Activated gamma-delta T cell treated with anti-CD3 and anti-CD28 coated beads, Interleukin-2, amount 50 U/mL, for 16 hours (primary cell): ENCODE measurements at regions not wholly inside any gene's neighbourhood (a gene's known extent, or its start where the extent isn't known, plus 50 kb on each side); places are given as distances from the start of the nearest gene placed in this dataset.
"Not testable (repeated sequence)": the region's sequence is repeated elsewhere in the genome, so short reads cannot be mapped to it uniquely, and the experiment has no call there.

Source experiments
- DNase-seq: peaks from one replicate; pipeline ENCODE4 v3.0.0-alpha.2; 2020; ENCODE audit warnings: low read depth

DNA sequence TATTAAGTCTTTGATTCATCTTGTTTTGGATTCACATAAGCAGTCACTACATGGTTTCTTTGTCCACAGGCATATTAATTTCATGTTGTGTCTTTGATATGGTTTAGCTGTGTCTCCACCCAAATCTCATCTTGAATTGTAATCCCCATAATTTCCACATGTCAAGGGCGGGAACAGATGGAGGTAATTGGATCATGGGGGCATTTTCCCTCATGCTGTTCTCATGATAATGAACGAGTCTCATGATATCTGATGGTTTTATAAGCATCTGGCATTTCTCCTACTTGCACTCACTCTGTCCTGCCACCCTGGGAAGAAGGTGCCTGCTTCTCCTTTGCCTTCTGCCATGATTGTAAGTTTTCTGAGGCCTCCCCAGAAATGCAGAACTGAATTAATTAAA, 1811.2 kb upstream of the PCDH10 start:
- DNase-seq: no peak

DNA sequence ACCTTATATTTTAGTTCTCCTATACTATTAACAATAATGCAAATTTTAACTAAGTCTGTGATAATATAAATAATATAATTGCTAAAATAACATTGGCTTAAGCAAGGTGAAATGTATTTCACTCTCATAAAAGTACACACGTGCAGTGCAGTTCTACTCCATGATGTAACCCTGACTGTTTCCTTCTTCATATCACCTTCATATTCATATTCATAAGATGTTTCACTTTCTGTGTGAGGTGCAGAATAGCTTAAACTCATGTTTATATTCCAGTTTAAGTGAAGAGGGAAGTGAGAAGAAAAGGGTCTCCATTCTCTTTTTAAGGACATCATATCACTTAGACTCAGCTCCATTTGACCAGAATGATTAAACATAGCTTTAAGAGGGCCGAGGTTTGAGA, 1810.0 kb upstream of the PCDH10 start:
- no peak for DNase-seq

DNA sequence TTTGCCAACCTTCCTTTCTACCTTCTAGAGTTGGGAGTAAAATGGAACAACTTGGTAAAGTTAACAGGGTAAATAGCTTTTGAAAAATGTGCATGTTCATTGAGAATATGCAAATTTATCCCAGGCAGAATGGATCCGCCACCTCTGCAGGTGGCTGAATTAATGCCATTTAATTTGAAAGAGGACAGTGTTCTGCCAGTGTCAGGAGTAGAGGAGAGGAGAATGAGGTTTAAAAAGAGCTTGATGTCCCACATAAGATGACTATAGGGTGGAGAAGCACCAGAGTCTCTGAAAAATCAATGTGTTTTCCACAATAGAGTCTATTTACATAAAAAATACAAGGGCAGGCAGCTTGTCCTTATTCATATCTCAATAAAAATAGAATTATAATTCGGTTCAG, 1804.3 kb upstream of the PCDH10 start:
- DNase-seq: no peak

DNA sequence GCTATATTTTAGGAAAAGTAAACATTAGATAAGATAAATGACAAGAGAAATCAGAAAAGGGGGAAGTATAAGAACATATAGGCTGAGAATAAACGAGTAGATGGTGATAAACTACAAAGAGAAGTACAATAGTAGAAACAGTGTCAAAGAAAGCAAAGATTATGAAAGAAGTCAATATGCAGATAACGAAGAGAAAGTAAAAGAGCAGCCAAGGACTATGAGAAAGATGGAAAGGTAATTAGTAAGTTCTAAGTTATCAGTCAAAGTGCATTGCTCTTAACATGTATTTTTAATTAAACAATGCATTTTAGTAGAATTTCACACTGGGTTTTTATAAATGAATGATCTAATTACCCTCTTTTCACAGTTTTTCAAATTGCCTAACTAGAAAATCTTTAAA, 1801.3 kb upstream of the PCDH10 start:
- DNase-seq: no peak

DNA sequence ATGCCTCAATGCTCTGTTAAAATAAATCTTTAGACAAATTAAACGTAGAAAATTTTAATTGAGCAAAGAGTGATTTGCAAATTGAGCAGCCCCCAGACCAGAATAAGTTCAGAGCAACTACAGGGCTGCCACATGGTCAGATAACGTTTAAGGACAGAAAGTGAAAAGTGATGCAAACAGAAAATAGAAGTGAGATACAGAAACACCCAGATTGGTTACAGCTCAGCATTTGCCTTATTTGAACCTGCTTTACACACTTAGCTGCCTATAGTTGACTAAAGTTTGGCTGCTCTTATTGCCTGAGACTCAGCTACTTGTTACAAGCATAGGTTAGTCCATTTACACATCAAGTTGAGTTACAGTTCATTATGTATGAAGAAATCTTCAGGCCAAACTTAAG, 1800.8 kb upstream of the PCDH10 start:
- no peak for DNase-seq

DNA sequence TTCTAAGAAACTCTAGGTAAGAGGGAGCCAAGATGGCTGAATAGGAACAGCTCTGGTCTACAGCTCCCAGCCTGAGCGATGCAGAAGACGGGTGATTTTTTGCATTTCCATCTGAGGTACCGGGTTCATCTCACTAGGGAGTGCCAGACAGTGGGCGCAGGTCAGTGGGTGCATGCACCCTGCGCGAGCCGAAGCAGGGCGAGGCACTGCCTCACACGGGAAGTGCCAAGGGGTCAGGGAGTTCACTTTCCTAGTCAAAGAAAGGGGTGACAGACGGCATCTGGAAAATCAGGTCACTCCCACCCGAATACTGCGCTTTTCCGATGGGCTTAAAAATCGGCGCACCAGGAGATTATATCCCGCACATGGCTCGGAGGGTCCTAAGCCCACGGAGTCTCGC, 1796.7 kb upstream of the PCDH10 start:
- not testable (repeated sequence) for DNase-seq

DNA sequence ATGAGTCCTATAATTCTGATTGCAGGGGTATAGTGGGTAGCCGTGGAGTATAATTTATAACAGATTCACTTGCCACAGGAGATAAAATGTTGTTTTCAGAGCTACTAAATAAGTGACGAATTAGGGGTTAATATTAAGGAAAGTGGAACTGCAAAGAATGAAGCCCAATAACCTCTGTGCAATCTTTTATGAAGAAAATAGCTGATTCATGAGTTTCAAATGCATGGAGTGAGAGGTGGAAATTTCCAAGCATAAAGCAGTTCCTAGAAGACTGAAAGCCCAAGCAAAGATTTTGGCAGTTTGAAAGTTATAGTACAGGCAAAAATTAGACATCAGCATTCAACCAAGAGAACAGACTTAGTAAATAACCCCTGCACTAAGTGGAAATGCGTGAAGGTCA, 1782.4 kb upstream of the PCDH10 start:
- no peak for DNase-seq

DNA sequence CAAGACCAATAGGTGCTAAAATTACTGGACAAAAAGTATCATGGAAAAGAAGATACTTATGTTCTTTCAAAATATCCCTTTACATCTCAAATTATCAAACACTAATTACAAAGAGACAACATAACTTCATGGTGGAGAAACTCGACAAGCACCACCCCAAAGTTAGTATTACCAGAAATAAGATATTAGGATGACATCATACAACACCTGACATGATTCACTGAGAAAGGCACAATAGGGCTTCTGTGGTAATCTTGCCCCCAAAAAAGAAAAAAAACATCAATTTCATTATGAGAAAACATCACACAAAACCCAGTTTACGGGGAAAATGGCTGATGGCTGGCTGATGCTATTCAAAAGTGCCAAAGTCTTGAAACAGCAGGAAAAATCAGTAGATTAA, 1781.7 kb upstream of the PCDH10 start:
- DNase-seq: no peak

DNA sequence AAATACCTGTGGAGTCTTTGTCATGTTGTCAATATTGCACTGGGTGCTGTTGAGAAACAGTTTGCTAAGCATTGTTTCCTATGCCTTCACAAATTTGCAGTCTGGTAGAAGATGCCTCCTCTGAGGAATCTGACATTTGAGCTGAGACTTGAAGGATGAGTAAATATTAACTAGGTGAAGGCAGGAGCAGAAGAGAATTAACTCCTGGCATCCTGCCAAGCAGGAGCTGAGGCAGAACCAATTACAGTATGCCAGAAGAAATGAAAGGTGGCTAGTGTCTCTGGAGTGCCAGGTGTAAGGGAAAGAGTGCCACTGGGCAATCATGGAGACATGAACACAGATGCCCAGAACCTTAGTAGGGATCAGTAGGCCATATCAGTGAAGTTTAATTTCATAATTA, 1778.2 kb upstream of the PCDH10 start:
- DNase-seq: no peak

DNA sequence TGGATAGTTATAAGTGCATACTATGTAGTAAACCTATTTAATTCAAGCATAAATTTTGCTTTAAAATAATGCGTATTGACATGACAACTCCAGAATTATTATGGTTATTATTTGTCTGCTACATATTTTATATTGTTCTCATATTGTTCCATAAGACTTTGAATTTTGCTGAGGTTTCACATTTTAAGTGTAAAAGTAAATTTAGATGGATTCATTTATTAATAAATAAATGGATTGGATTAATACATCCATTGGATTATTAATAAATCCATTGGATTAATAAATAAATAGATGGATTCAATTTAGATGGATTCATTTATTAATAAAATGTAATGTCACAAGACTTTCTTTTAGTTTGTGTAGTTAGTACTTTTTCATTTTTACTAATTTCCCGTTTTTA, 1768.0 kb upstream of the PCDH10 start:
- no peak for DNase-seq

DNA sequence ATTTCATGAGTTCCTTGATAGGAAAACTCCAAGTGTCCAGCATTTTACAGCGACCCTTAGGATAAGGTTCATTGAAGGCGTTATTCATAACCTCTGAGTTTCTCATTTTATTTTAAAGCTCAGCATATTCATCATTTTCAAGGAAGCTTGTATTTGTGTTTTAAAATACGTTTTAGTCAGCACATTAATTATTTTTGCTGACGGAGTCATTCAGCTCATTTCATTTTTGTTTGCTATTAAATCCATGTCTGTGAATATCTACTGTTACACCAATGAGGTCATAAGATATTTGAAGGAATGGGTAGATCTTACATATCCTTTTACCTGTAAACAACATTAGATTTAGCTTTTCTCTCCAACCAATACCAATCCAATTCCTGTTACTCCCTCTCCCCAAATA, 1766.3 kb upstream of the PCDH10 start:
- no peak for DNase-seq

DNA sequence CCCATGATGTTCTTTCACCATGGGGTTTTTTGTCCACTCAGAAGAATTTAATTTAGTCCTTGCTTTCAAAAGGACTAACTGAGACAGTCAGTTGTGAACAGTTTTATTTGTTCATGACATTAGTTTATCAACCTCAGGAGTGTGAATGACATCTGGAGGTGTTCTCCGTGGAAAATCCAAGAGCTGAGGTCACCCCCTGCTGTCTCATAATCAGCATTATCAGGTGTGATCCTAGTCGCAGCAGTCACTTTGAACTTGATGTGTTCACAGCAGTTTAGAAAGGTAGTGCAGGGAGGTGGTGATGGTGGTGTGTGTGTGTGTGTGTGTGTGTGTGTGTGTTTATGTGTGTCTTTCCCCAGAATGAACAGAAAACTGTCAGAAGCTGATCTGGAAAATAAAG, 1760.8 kb upstream of the PCDH10 start:
- DNase-seq: no peak

DNA sequence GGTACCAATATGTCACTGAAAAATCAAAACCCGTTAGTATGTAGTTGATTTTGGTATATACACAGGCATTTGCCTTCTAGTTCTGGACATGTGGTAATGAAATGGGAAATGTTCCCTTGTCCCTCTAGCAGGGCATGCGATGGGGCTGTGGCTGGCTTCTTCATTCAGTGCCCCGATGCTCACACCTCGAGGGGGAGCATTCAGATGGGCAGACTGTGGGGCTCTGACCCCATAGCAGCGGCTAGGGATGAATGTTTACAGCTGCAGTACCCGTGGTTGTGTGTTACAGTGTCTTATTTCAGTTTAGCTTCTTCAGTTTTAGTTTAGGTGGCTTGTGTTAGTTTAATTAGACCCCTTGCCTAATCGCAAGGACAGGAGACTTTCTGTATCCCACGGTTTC, 1741.0 kb upstream of the PCDH10 start:
- DNase-seq: no peak

DNA sequence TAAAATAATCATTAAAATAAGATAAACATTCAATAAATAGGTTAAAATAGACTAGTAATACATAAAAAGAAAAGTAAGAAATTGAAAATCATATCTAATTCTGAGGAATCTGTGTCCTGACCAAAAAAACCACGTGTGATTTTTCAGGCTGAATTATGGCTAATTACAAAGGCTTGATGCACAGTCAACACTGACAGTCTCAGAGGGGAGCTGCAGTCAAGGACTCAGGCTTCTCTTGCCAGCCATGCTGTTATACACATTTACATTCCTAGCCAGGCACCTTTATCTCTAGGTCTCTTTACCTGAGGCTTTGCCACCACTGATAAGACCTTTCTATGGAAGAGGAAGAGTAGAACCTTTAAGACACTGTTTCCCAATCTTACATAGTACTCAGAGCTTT, 1737.7 kb upstream of the PCDH10 start:
- no peak for DNase-seq

DNA sequence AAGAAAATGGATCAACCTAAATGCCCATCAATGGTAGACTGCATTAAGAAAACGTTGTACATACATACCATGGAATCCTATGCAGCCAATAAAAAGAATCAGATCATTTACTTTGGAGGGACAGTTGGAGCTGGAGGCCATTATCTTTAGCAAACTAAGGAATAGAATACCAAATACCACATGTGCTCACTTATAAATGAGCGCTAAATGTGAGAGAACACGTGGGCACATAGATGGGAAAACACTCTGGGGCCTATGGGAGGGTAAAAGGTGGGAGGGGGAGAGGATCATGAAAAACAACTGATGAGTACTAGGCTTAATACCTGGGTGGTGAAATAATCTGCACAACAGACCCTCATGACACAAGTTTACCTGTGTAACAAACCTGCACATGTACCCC, 1729.9 kb upstream of the PCDH10 start:
- DNase-seq: no peak

DNA sequence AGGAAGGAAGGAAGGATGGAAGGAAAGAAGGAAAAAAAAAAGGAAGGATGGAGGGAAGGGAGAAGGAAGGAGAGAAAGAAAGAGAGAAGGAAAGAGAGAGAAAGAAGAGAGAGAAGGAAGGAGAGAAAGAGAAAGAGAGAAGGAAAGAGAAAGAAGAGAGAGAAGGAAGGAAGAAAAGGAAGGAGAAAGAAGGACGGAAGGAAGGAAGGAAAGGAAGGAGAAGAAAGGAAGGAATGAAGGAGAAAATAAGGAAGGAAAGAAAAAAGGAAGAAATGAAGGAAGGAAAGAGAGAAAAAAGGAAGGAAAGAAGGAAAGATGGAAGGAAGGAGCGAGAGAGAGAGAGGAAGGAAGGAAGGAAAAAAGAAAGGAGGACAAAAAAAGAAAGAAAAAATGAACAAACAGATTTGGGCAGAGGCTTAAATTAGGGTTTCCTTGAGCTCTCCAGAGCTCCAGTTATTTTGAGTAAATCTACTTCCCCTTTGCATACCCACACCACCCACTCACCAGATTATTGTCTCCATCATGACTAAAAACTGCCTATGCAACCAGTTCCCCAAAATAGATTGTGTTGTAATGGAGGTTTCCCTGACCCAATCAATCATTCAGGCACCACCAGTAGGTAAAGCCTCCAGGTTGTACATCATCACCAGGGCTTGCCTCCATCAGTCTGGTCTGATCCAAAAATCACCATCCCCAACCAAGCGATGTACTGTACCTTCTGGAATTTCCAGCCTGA, 1722.9 kb upstream of the PCDH10 start:
- no peak for DNase-seq

DNA sequence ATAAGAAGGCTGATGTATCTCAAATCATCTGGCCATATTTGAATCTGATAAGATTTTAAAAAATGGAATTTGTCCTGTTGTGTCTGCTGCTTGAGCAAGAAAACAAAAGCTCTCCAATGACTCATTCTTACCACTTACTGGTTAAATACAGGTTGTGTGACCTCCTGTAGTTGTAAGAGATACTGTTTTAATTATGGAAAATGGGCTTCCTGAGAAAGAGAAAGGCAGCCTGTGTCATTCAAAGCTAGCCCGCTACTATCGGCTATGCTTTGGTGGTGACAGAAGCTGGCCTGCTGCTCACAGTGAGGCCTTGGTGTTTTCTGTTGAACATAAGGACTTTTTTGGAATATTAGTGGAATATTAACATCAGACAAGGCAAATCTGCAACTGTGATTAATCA, 1722.1 kb upstream of the PCDH10 start:
- DNase-seq: no peak

DNA sequence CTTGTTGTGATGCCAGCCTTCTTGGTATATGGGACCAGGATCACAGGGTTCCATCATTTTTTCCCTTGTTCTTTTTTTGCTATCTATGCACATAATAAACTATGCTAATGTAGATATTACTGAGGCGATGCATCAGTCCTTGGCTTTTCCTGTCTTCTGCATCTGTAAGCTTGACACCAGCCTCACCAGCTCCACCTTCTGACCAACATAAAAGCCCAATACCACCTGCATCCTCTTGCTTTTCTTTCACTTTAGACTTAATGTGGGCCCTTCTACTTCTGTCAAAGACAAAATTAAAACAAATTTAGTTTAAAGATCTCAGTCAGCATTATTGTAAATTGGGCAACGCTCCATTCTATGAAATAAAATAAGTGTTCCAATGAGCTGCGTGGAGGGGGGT, 1718.8 kb upstream of the PCDH10 start:
- DNase-seq: no peak

DNA sequence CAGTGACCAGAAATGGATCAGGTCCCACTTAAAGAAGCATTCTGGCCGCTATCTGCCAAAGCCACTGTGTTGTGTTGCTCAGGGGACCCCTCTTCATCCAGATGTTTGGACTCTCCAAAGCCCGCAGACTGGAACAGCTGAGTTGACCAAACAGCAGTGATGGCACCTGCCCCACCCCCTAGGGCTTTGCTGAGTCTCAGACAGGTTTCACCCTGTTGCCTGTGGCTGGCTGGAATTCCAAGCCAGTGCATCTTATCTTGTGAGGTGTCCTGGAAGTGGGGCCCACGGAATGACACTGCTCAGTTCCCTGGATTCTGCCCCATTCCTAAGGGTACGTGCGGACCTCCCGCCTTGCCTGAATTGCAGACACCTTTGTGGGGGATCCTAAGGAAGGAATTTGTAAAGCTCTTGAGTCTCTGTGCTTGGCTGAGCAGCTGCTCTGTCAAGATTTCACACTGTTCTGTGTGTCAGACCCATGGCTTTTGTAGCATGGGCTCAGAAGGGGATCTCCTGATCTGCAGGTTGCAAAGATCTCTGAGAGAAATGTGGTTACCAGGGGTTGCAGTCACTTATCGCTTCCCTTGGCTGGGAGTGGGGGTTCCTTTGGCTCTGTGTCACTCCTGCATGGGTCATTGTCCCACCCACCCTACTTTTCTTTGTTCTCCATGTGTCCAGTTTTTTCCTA, 1707.9 kb upstream of the PCDH10 start:
- DNase-seq: no peak

DNA sequence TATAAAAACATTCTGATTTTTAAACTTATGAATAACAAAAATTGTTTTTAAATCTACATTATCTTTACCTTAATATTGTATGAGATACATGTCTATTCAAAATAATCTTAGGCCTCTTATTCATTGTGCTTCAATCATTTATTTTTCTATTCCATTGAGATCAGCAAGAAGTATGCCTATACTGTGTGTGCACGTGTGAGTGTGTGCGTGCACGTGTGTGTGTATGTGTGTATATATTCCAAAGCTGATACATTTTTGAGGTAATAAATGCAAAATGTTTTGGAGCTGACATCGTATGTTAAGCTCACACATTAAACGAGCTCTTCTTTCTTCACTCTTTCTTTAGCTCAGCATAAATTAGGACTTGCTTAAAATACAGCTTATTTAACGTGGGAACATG, 1701.2 kb upstream of the PCDH10 start:
- no peak for DNase-seq

DNA sequence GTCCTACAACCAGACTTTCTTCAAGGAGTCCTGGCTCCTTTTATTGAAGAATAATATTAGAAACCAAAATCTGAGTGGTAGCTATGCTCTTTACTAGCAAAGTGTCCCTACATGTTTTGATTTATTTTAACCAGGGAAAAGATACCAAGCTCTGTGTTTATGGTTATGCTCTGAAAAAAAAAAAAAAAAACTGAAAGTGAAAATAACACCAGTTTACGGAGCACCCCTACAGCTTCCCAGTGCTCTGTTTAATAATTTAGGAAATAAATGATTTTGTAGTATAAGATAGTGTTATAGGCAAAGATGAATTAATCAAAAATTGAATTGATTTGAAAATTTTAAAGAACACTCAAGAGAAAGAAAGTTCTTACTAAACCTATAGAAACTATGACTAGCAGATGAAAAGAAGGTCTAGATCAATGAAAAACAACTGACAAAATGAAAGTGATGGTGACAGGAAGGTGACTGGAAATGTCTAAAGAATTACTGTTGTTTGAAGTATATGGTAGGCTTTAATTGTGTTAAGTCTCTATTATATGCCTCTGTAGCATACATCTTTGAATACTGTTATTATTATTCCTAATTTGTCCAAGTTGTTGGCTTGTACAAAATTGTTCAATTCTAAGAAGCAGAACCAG, 1698.4 kb upstream of the PCDH10 start:
- no peak for DNase-seq

DNA sequence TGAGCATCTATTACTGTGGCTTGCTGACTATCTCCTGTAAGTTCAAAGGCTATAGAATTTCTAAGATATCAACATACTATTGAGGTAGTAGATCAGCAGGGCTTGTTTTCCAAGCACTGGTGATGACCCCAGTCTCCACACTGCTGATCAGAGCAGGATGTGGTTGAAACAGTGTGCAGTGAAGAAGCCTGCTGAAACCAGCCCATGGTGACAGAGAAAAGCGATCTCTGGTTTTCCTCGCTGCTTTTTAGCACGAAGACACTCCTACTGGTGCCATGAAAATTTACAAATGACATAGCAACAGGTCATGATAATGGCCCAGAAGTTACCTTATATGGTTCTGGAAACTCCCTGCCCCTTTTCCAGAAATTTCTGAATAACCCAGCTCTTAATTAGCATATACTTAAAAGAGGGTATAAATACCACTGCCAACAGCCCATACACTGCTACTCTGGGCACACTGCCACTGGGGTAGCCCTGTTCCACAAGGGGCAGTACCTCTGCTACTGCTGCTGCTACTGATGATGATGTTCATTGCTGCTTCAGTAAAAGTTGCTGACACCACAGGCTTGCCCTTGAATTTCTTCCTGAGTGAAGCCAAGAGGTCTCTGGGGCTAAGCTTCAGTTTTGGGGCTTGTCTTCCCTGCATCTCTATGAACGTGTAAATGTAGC, 1689.5 kb upstream of the PCDH10 start:
- no peak for DNase-seq

DNA sequence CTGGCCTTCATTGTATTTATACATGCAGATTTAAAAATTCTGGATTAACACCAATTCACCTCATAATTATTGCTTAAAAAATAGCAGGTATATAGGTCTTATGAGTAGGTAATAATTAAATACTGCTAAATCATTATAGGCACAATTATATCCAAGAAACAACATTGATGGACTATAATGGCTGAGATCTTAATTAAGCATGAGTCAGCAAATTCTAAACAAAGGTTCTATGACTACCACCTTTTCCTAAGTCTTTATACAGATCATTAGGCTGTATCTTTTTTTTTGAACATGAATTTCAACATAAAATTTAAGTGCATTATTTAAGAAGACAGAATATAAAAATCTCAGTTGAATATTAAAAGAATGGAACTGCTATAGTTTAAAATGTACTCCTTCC, 1678.7 kb upstream of the PCDH10 start:
- no peak for DNase-seq
